Skeletal muscle tissue (tissue), 3 donors: ENCODE measurements at regions not wholly inside any gene's neighbourhood (a gene's known extent, or its start where the extent isn't known, plus 50 kb on each side); places are given as distances from the start of the nearest gene placed in this dataset.
"Not testable (repeated sequence)": the region's sequence is repeated elsewhere in the genome, so short reads cannot be mapped to it uniquely, and the experiment has no call there.

Experiments
- H3K27ac ChIP-seq: one replicate; pipeline ENCODE4 v1.7.0; 2013; ENCODE audit warnings: mild to moderate bottlenecking, low read depth, low read length, inconsistent platforms
- H3K27me3 ChIP-seq, 3 donors: one replicate each; pipeline ENCODE4 v1.7.0; 2013; ENCODE audit warnings: low read length in 3 of 3; ENCODE audit not compliant: control insufficient read depth in 3 of 3, insufficient read depth in 3 of 3
- H3K36me3 ChIP-seq, 3 donors: one replicate each; pipeline ENCODE4 v1.7.0; 2013; ENCODE audit warnings: low read length in 3 of 3; ENCODE audit not compliant: control insufficient read depth in 3 of 3, insufficient read depth in 3 of 3
- H3K4me1 ChIP-seq, 3 donors: one replicate each; pipeline ENCODE4 v1.7.0; 2013; ENCODE audit warnings: low read length in 3 of 3, mild to moderate bottlenecking in 3 of 3; ENCODE audit not compliant: control insufficient read depth in 3 of 3, insufficient read depth in 3 of 3
- H3K4me3 ChIP-seq, 3 donors: one replicate each; pipeline ENCODE4 v1.7.0; 2013; ENCODE audit warnings: low read length in 3 of 3
- H3K9ac ChIP-seq, 3 donors: one replicate each; pipeline ENCODE4 v1.7.0; 2013; ENCODE audit warnings: low read length in 3 of 3, mild to moderate bottlenecking in 3 of 3, moderate library complexity in 2 of 3, low read depth in 1 of 3
- H3K9me3 ChIP-seq, 3 donors: one replicate each; pipeline ENCODE4 v1.7.0; 2013; ENCODE audit warnings: low read length in 3 of 3; ENCODE audit not compliant: control insufficient read depth in 3 of 3
- donor health status: Osteomylitis.

DNA sequence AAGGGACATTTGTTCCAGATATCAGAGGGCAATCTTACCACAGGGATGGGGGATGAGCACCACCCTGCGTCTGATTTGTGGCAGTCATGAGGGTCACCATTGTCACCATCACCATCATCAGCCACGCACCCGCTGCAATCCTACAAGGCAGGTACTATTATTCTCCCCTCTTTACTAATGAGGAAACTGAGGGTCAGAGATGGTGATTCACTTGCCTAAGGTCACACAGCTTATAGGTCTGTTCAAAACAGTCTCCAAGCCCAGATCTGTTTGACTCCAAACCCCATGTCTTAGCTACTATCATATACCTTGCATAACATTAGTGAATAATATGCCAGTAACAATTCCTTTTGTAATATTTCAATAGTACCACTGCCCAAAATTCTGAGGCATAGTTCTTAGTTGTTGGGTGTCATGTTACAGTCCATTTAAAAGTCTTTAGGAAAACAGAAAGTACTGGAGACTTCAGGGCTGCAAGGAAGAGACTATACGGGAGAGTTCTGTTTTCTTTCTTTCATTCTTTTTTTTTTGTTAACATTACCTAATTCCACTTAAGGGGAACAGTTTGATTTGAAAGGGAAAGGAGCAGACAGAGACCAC, 166.4 kb downstream of the C16orf95 start:
- Histone ChIP-seq H3K4me3 (no peak overlapping the region), H3K9ac (no peak overlapping the region), H3K9me3 (no peaks in the 10 kb centered on the region), H3K36me3 (no peaks in the 10 kb centered on the region), H3K4me1 (no peaks in the 10 kb centered on the region), H3K27me3 (peaks cover 0 to 4% (median 2%) of the 10 kb centered on the region in 3 donors), H3K27ac (no peak overlapping the region)

DNA sequence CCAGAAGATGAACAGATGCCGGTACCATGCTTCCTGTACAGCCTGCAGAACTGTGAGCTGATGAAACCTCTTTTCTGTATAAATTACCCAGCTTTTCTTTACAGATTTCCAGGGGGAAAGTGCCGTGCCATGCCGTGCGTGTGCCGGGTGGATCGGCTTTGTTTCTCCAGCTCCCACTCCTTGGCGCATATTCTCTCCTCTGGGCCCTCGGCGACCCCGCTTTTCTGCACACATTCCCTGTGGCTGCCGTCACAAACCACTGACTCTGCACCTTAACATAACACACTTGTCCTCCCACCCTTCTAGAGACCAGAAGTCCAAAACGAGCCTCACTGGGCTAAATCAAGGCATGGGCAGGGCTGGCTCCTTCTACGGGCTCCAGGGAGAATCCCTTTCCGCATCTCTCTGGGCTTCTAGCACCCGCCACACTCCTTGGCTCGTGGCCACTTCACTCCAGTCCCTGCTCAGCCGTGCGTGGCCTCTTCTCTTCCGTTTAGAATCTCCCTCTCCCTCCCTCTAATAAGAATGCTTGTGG, 164.9 kb downstream of the C16orf95 start:
- no peaks in the 10 kb centered on the region for H3K36me3 ChIP-seq
- peaks cover 0 to 4% (median 0%) of the 10 kb centered on the region in 3 donors for H3K27me3 ChIP-seq
- H3K9me3 ChIP-seq = no peaks in the 10 kb centered on the region
- H3K4me3 ChIP-seq = no peak overlapping the region
- no peaks in the 10 kb centered on the region for H3K4me1 ChIP-seq
- H3K9ac ChIP-seq = no peak overlapping the region
- H3K27ac ChIP-seq = no peak overlapping the region

DNA sequence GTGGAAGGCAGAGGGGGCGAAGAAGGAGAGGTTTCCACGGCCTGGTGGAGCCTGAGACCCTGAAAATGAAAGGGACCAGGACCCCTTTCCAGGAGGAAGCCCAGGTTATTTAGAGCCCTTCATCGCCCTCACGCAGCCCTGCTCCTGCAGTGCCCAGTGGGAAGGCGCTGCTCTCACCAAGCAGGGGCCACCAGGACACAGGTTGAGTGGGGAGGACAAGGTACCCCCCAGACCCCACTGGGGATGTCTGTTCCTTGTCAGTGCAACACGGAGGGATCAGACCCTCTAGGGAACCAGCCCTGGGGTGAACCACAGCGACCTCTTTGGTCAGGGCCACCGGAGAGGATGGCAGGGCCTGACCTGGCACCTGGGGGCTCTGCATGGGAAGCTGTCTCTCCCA, 163.9 kb downstream of the C16orf95 start:
- no peaks in the 10 kb centered on the region for H3K9me3 ChIP-seq
- H3K27me3 ChIP-seq = peaks cover 0 to 4% (median 0%) of the 10 kb centered on the region in 3 donors
- no peak overlapping the region for H3K27ac ChIP-seq
- H3K4me3 ChIP-seq = no peak overlapping the region
- H3K4me1 ChIP-seq = no peaks in the 10 kb centered on the region
- H3K36me3 ChIP-seq = no peaks in the 10 kb centered on the region
- no peak overlapping the region for H3K9ac ChIP-seq

DNA sequence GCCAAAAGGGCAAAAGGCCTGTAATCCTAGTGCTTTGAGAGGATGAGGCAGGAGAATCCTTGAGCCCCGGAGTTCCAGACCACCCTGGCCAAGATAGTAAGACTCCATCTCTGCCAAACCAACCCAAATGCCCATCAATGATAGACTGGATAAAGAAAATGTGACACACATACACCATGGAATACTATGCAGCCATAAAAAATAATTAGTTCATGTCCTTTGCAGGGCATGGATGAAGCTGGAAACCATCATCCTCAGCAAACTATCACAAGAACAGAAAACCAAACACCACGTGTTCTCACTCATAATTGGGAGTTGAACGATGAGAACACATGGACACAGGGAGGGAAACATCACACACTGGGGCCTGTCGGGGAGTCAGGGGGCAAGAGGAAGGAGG, 161.9 kb downstream of the C16orf95 start:
- H3K4me1 ChIP-seq, H3K27ac ChIP-seq, H3K9me3 ChIP-seq, H3K4me3 ChIP-seq, H3K9ac ChIP-seq, H3K27me3 ChIP-seq, H3K36me3 ChIP-seq: not testable (repeated sequence)

DNA sequence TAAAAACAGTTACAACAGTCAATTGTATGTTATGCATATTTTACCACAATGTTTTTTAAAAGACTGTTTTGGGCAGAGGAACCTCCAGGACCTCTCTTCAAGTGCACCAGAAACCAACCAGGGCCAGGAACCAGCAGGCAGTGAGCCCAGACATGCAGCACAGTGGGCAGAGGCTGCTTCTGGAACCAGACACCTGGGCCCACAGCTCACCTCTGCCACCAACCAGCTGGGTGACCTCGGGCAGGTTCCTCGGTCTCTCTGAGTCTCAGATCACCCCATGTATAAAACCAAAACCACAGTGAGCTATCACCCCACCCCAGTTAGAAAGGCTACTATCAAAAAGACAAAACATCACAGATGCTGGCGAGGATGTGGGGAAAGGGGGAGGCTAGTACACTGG, 161.0 kb downstream of the C16orf95 start:
- Histone ChIP-seq H3K4me3 (no peak overlapping the region), H3K9me3 (no peaks in the 10 kb centered on the region), H3K27me3 (peaks cover 0 to 13% (median 11%) of the 10 kb centered on the region in 3 donors), H3K9ac (no peak overlapping the region), H3K27ac (no peak overlapping the region), H3K4me1 (no peaks in the 10 kb centered on the region), H3K36me3 (no peaks in the 10 kb centered on the region)

DNA sequence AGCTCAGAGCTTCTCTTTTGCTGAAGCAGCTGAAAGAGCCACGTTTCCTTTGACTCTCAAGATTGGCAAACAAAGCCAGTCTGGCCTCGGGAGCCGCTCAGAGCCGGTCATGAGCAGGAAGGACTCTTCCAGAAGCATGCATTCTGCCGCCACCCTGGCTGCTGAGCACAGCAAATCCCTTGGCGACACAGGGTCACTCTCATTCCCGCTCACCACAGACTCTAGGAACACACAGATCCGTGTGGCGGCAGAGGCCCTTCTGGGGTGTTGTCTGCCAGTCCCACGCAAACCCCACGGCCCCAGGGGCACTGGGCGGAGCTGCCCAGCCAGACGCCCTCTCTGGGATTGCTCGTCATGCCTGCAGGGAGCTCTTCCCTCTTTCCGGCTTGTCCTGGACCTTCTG, 157.0 kb downstream of the C16orf95 start:
- Histone ChIP-seq H3K4me3 (no peak overlapping the region), H3K27me3 (peaks cover 0 to 14% (median 13%) of the 10 kb centered on the region in 3 donors)

DNA sequence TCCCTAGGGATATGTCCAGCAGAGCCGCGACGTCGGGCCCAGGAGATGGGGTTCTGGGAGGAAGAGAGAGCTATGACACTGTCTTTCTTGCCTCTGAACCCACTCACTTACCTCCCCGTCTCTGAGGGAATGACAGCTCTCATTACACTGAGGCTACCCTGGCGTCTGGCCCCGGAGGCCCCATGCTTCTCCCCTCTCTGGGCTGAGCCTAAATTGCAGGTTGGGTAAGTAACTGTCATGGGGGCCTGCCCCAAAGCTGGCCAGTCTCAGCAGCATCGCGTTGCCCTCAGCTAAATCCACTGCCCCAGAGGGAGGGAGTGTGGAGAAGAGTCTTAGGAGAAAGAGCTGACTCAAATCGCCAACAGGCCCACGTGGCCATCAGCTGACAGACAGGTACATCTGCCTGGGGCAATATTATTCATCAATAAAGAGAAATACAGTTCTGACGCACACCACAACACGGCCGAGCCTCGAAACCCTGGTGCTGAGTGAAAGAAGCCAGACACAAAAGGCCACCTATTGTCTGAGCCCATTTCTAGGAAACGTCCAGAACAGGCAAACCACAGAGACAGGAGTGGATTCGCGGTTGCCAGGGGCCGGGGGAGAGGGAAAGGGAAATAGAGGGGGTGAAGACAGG, 156.4 kb downstream of the C16orf95 start:
- Histone ChIP-seq H3K4me3 (no peak overlapping the region), H3K9me3 (no peaks in the 10 kb centered on the region), H3K27me3 (peaks cover 0 to 14% (median 13%) of the 10 kb centered on the region in 3 donors), H3K4me1 (no peaks in the 10 kb centered on the region), H3K27ac (no peak overlapping the region), H3K36me3 (no peaks in the 10 kb centered on the region), H3K9ac (no peak overlapping the region)

More for the DNA sequence above, 157.0 kb downstream of the C16orf95 start:
- H3K9me3 ChIP-seq = no peaks in the 10 kb centered on the region
- no peaks in the 10 kb centered on the region for H3K36me3 ChIP-seq
- H3K27ac ChIP-seq = no peak overlapping the region
- H3K4me1 ChIP-seq = no peaks in the 10 kb centered on the region
- H3K9ac ChIP-seq = no peak overlapping the region

DNA sequence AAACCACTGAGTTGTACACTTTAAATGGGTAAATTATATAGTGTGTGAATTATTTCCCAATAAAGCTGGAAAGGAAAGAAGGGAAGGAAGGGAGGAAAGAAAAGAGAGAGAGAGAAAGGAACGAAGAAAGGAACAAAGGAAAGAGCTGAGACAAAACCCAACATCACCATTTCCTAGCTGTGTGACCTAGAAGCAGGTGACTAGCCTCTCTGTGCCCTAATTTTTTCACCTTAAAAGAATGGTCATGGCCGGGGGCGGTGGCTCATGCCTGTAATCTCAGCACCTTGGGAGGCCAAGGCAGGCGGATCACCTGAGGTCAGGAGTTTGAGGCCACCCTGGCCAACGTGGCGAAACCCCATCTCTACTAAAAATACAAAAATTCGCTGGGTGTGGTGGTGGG, 155.8 kb downstream of the C16orf95 start:
- peaks cover 0 to 14% (median 13%) of the 10 kb centered on the region in 3 donors for H3K27me3 ChIP-seq

DNA sequence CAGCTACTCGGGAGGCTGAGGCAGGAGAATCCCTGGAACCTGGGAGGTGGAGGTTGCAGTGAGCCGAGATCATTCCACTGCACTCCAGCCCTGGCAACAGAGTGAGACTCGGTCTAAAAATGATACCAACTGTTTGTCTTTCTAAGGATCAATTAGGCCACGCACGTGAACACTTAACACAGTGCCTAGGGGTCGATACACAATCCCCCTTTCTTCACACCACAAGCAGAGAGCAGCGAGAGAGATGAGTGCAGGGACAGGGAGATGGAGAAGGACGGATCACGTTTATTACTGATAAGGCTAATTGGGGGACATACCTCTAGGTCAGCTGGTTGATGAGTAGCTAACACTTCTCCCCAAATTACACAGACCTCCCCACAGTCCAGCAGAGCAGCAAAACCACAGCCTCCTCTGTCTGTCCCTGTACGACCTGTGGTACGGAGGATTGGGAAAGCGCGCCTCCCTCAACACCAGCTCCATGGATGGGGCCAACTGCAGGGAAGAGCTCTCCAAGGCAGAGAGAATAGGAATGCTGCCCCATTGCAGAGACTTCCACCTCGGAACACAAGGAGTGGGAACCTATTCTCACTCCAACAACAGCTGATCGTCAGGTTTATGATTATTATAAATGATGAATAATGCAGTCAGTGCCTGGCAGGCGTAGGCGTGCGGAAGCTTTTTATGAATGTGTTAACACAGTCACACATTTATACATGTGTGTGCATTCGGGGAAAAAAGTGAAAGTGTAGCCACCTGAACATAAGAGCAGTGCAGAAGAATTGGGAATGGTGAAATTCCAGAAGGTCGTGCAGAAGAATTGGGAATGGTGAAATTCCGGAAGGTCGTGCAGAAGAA, 155.1 kb downstream of the C16orf95 start:
- Histone ChIP-seq H3K9ac (no peak overlapping the region), H3K4me3 (no peak overlapping the region), H3K9me3 (no peaks in the 10 kb centered on the region), H3K27me3 (peaks cover 0 to 14% (median 13%) of the 10 kb centered on the region in 3 donors), H3K36me3 (no peaks in the 10 kb centered on the region), H3K4me1 (no peaks in the 10 kb centered on the region), H3K27ac (no peak overlapping the region)

More for the DNA sequence above, 155.8 kb downstream of the C16orf95 start:
- not testable (repeated sequence) for H3K4me3 ChIP-seq, H3K36me3 ChIP-seq, H3K4me1 ChIP-seq, H3K9me3 ChIP-seq, H3K27ac ChIP-seq, H3K9ac ChIP-seq

DNA sequence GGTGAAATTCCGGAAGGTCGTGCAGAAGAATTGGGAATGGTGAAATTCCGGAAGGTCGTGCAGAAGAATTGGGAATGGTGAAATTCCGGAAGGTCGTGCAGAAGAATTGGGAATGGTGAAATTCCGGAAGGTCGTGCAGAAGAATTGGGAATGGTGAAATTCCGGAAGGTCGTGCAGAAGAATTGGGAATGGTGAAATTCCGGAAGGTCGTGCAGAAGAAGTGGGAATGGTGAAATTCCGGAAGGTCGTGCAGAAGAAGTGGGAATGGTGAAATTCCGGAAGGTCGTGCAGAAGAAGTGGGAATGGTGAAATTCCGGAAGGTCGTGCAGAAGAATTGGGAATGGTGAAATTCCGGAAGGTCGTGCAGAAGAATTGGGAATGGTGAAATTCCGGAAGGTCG, 154.4 kb downstream of the C16orf95 start:
- H3K4me1 ChIP-seq, H3K4me3 ChIP-seq, H3K36me3 ChIP-seq, H3K9me3 ChIP-seq, H3K9ac ChIP-seq, H3K27ac ChIP-seq: not testable (repeated sequence)
- H3K27me3 ChIP-seq = peaks cover 0 to 14% (median 13%) of the 10 kb centered on the region in 3 donors
